ENCODE measurements at regions not wholly inside any gene's neighbourhood (a gene's known extent, or its start where the extent isn't known, plus 50 kb on each side); places are given as distances from the start of the nearest gene placed in this dataset.

GRCh38 chr20:51941503-51941902 lies 139.2 kb upstream of the SALL4 start:
- no peak overlapping the region for H3K4me3 ChIP-seq (ENCODE audit: low read depth, poor library complexity, severe bottlenecking)
- no peak for DNase-seq (ENCODE audit: low spot score in 2 of 2)
- TF ChIP-seq POLR2A (IDR thresholded peaks at IDR 0.05) (no peak), CTCF (IDR thresholded peaks at IDR 0.05) (no peak)
- intact Hi-C loops (cut with DNase I; ENCODE audit: low total_unique reads): no loop called here
- 92 to 94% methylated on average over 6 of the region's 6 CpGs for WGBS, 2 donors

GRCh38 chr20:51939259-51939585 lies 136.9 kb upstream of the SALL4 start:
- DNase-seq (ENCODE audit: low spot score in 2 of 2): no peak
- 49 to 59% methylated on average over 6 of the region's 6 CpGs for WGBS, 2 donors
- no peak for TF ChIP-seq CTCF (IDR thresholded peaks at IDR 0.05)
- no peak for TF ChIP-seq POLR2A (IDR thresholded peaks at IDR 0.05)

GRCh38 chr20:51938559-51939258 lies 136.4 kb upstream of the SALL4 start:
- DNase-seq (ENCODE audit: low spot score in 2 of 2): no peak
- no peak for TF ChIP-seq CTCF (IDR thresholded peaks at IDR 0.05)
- no peak for TF ChIP-seq POLR2A (IDR thresholded peaks at IDR 0.05)
- no peak overlapping the region for H3K4me3 ChIP-seq (ENCODE audit: low read depth, poor library complexity, severe bottlenecking)
- intact Hi-C loops (cut with DNase I; ENCODE audit: low total_unique reads): no loop called here
- 59 to 62% methylated on average over 5 of the region's 5 CpGs for WGBS, 2 donors

More at GRCh38 chr20:51939259-51939585, 136.9 kb upstream of the SALL4 start:
- no peak overlapping the region for H3K4me3 ChIP-seq (ENCODE audit: low read depth, poor library complexity, severe bottlenecking)
- intact Hi-C loops (cut with DNase I; ENCODE audit: low total_unique reads): no loop called here

- H3K4me3 ChIP-seq (ENCODE audit: low read depth, poor library complexity, severe bottlenecking): no peak overlapping the region
- DNase-seq (ENCODE audit: low spot score in 2 of 2): no peak
- 90 to 92% methylated on average over 8 of the region's 8 CpGs for WGBS, 2 donors
Measured at GRCh38 chr20:51937779-51938178, 135.5 kb upstream of the SALL4 start.

GRCh38 chr20:51936377-51936776 lies 134.1 kb upstream of the SALL4 start:
- no peak for DNase-seq (ENCODE audit: low spot score in 2 of 2)
- intact Hi-C loops (cut with DNase I; ENCODE audit: low total_unique reads): no loop called here
- H3K4me3 ChIP-seq (ENCODE audit: low read depth, poor library complexity, severe bottlenecking): no peak overlapping the region
- WGBS, 2 donors: 73 to 78% methylated on average over 2 of the region's 2 CpGs
- no peak for TF ChIP-seq POLR2A (IDR thresholded peaks at IDR 0.05)

More at GRCh38 chr20:51937779-51938178, 135.5 kb upstream of the SALL4 start:
- intact Hi-C loops (cut with DNase I; ENCODE audit: low total_unique reads): no loop called here
- no peak for TF ChIP-seq CTCF (IDR thresholded peaks at IDR 0.05)
- no peak for TF ChIP-seq POLR2A (IDR thresholded peaks at IDR 0.05)

- intact Hi-C loops (cut with DNase I; ENCODE audit: low total_unique reads): no loop called here
- WGBS, 2 donors: 68% methylated on average over 4 of the region's 4 CpGs
- no peak overlapping the region for H3K4me3 ChIP-seq (ENCODE audit: low read depth, poor library complexity, severe bottlenecking)
- no peak for DNase-seq (ENCODE audit: low spot score in 2 of 2)
- TF ChIP-seq CTCF (IDR thresholded peaks at IDR 0.05) (no peak), POLR2A (IDR thresholded peaks at IDR 0.05) (no peak)
Measured at GRCh38 chr20:51935003-51935358, 132.7 kb upstream of the SALL4 start.

Data from lower leg skin (tissue), 4 donors.